DOHH2 (cell line): ENCODE measurements at regions not wholly inside any gene's neighbourhood (a gene's known extent, or its start where the extent isn't known, plus 50 kb on each side); places are given as distances from the start of the nearest gene placed in this dataset.

Source experiments
- EZH2phosphoT487 ChIP-seq: fragments of 200-600 bp; sonication (generic); IDR thresholded peaks from 2 replicates; pipeline ENCODE4 v1.6.1; 2017; ENCODE audit warnings: borderline replicate concordance, mild to moderate bottlenecking, antibody characterized with exemption, low read length, moderate library complexity, mixed read lengths
- TF ChIP-seq, protein P1 (sequence below): fragments of 200-600 bp; sonication (generic); IDR thresholded peaks from one replicate; pipeline ENCODE4 v1.5.1; 2014; ENCODE audit warnings: antibody characterized with exemption, mild to moderate bottlenecking, low read depth, low read length; ENCODE audit not compliant: poor library complexity, severe bottlenecking

DNA sequence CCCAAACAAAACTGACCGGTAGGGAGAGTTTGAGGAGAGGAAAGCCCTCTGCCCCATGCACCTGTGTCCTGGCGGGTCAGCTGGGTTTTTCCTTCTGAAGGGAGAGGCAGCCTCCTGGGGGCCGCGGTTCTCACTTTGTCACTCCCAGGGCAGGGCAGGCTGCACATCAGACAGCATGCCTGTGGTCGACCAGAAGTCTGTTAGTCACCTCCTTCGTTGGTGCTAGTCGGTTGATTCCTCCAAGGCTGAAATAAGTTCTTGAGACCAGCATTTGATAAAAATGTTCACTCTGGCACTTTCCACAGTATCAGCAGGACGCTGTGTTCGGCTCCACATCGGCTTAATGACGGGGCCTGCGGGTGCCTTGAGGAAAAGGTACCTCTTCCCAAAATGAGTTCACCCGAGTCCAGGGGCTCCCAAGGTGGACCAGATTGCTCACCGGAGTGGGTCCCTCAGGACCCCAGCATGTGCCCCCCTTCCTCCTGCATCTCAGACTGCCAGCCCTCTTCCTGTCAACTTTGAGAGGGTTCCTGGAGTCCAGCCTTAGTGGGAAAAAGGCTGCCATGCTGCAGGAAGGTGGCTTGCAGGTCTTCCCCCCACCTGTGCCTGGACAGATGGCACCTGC is 373.7 kb upstream of the B3GAT1 start:
- TF ChIP-seq, protein P1, sequence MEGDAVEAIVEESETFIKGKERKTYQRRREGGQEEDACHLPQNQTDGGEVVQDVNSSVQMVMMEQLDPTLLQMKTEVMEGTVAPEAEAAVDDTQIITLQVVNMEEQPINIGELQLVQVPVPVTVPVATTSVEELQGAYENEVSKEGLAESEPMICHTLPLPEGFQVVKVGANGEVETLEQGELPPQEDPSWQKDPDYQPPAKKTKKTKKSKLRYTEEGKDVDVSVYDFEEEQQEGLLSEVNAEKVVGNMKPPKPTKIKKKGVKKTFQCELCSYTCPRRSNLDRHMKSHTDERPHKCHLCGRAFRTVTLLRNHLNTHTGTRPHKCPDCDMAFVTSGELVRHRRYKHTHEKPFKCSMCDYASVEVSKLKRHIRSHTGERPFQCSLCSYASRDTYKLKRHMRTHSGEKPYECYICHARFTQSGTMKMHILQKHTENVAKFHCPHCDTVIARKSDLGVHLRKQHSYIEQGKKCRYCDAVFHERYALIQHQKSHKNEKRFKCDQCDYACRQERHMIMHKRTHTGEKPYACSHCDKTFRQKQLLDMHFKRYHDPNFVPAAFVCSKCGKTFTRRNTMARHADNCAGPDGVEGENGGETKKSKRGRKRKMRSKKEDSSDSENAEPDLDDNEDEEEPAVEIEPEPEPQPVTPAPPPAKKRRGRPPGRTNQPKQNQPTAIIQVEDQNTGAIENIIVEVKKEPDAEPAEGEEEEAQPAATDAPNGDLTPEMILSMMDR = no peak
- TF ChIP-seq EZH2phosphoT487 = no peak
